D721Med (cell line): ENCODE measurements at regions not wholly inside any gene's neighbourhood (a gene's known extent, or its start where the extent isn't known, plus 50 kb on each side); places are given as distances from the start of the nearest gene placed in this dataset.

Experiments used
- DNase-seq: peaks from one replicate; pipeline ENCODE4 v3.0.0; 2011; ENCODE audit warnings: low spot score; ENCODE audit not compliant: insufficient read length
- FAIRE-seq: peaks from 2 replicates; lab custom pipeline; 2011; peaks lifted over from hg19 to GRCh38; lab: Jason Lieb, UNC
- TF ChIP-seq, protein P1 (sequence below): IDR thresholded peaks from 2 replicates; pipeline ENCODE4 v1.5.1; 2012; ENCODE audit warnings: mild to moderate bottlenecking, control low read depth; ENCODE audit not compliant: insufficient read depth; ENCODE audit errors: missing control alignments

DNA sequence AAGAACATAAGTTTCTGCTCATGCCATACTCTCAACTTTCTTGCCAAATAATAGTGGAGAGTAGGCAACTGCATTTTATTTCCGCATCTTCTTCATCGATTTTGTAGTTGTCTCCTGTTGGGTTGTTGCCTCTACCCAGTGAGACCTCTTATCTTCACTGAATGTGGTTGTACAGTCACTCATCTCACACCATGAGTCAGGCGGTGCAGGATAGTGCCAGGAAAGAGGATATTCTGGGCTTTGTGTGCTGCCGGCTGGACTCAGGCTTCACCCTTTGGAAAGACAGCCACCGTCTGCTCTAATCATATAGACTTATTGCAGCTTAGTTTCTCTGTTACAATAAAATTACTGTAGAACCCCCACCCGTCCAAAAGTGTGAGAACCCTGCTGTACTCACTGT is 154.3 kb upstream of the USP24 start:
- DNase-seq = no peak
- no peak for FAIRE-seq
- TF ChIP-seq, protein P1, sequence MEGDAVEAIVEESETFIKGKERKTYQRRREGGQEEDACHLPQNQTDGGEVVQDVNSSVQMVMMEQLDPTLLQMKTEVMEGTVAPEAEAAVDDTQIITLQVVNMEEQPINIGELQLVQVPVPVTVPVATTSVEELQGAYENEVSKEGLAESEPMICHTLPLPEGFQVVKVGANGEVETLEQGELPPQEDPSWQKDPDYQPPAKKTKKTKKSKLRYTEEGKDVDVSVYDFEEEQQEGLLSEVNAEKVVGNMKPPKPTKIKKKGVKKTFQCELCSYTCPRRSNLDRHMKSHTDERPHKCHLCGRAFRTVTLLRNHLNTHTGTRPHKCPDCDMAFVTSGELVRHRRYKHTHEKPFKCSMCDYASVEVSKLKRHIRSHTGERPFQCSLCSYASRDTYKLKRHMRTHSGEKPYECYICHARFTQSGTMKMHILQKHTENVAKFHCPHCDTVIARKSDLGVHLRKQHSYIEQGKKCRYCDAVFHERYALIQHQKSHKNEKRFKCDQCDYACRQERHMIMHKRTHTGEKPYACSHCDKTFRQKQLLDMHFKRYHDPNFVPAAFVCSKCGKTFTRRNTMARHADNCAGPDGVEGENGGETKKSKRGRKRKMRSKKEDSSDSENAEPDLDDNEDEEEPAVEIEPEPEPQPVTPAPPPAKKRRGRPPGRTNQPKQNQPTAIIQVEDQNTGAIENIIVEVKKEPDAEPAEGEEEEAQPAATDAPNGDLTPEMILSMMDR = no peak

DNA sequence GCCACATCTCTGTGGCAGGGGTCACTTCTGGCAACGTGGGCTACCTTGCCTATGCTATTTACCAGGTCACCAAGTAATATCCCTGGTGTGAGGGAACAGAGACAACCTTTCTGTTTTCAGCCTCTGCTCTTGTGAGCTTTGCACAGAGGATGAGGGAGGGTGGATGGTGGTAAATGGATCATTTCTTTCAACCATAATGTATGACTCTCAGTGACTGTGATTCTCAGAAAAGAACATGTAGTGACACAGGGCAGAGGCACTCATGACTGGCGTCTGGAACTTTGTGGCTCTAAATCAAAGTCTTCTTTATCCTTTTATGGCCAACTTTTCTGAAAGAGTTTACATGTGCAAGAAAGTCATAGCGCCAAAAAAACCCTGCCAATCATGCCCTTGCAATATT is 153.5 kb upstream of the USP24 start:
- DNase-seq (no peak), FAIRE-seq (no peak)
- TF ChIP-seq, protein P1 = no peak

- DNase-seq (no peak), FAIRE-seq (no peak)
- TF ChIP-seq, protein P1 = no peak
These were observed 152.1 kb upstream of the USP24 start for GRCh38 chr1:55367273-55367672.

DNA sequence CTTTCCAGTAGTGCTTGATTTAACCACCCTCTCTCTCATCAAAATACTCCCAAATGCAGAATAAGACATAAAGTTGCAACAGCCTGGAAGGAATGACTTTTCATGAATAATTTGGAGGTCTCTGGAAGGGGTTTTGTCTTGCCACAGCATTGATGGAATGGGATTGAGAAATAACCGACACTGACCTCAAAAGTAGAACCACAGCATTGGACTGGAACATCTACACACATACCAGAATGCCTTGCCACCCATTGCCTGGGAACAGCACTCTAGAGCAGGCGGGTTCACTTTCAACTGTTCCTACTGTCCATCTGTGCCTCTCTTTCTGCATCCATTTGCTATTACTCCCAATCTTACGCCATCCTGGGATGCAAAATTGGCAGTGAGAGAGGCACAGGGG is 149.1 kb upstream of the USP24 start:
- DNase-seq (no peak), FAIRE-seq (no peak)
- TF ChIP-seq, protein P1 = no peak

- no peak for DNase-seq
- TF ChIP-seq, protein P1 = no peak
These were observed 148.1 kb upstream of the USP24 start for GRCh38 chr1:55363268-55363667.

GRCh38 chr1:55362558-55362957 is 147.4 kb upstream of the USP24 start:
- no peak for FAIRE-seq
- TF ChIP-seq, protein P1 = no peak
- no peak for DNase-seq

More at GRCh38 chr1:55363268-55363667, 148.1 kb upstream of the USP24 start:
- no peak for FAIRE-seq

DNA sequence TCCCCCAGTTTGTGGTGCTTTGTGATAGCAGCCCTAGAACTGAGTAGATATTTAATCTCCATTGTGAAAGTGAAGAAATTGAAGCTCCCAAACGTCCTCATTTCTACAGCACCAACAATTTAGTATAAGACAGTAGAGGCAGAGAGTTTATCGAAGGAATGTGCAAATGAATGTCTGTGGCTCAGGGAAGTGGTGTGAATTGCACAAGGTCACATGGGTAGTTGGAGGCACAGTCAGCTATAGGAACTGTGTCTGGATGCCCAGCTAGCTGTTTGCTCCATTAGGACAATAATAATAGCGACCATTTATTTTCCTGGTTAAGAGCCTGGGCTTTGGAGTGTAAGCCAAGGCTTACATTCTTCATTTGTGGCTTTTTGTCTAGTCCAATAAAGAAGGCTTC is 144.4 kb upstream of the USP24 start:
- TF ChIP-seq, protein P1 = no peak
- FAIRE-seq (no peak), DNase-seq (no peak)
